ENCODE measurements at regions not wholly inside any gene's neighbourhood (a gene's known extent, or its start where the extent isn't known, plus 50 kb on each side); places are given as distances from the start of the nearest gene placed in this dataset.

DNA sequence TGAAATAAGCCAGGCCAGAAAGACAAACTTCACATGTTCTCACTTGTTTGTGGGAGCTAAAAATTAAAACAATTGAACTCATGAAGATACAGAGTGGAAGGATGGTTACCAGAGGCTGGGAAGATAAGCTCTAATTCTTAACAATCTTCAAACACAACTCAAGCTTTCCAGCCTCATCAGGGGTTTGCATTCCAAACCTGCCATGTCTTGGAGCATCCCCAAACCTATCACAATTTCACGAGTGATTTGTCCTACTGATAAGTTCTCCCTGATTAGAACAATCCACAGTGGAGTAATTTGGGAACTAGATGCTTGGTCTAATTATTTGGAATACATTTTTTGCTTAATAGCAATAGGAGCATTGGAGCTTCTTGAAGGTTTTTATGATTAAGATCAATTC, 418.5 kb upstream of the PKN2 start:
- Histone ChIP-seq H3K9ac (ENCODE audit: low read depth, low read length) (no peak overlapping the region), H3K36me3 (ENCODE audit: insufficient read depth, low read length) (no peaks in the 10 kb centered on the region), H3K9me3 (ENCODE audit: control insufficient read depth, insufficient read depth, low read length) (no peaks in the 10 kb centered on the region), H3K4me1 (ENCODE audit: insufficient read depth, low read length) (no peaks in the 10 kb centered on the region)

DNA sequence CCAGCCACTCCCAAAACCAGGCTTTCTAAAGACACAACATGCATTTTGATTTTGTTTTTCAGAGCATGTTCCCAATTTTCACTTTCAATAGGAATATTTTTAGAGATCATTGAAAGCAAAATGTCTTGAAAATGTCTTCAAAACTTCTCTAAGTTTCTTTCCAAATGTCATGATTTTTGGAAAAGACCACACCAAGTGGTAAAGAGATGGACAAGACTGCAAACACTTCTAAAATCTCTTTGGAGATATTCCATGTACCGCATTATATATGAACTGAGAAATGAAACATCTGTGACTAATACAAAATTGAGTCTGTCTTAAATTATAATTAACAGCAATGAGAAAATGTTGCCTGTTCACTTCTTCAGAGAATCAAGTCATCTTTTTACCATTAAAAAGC, 418.0 kb upstream of the PKN2 start:
- no peak overlapping the region for H3K9ac ChIP-seq (ENCODE audit: low read depth, low read length)
- H3K4me1 ChIP-seq (ENCODE audit: insufficient read depth, low read length), result no peaks in the 10 kb centered on the region

DNA sequence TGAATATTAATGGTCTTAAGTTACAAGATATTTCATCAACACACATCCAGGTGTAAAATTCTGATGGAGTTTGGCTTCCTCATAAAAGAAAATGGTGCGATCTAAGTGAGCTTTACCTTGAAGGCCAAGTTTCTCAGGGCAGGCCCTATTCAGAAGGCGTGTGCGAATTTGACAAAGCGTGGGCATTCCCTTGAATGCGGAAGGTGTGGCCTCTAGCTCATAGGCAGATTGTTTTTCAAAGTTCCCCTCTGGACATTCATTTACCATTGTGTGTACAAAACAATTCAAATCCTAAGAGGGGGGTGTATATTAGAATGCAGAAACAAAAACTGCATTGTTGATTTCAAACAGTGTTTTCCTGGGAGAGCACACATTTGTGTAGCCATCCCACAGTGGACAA, 411.9 kb upstream of the PKN2 start:
- no peaks in the 10 kb centered on the region for H3K36me3 ChIP-seq (ENCODE audit: insufficient read depth, low read length)
- no peak overlapping the region for H3K9ac ChIP-seq (ENCODE audit: low read depth, low read length)
- no peaks in the 10 kb centered on the region for H3K9me3 ChIP-seq (ENCODE audit: control insufficient read depth, insufficient read depth, low read length)
- H3K4me1 ChIP-seq (ENCODE audit: insufficient read depth, low read length), result no peaks in the 10 kb centered on the region

More for the DNA sequence above, 418.0 kb upstream of the PKN2 start:
- H3K9me3 ChIP-seq (ENCODE audit: control insufficient read depth, insufficient read depth, low read length), result no peaks in the 10 kb centered on the region
- H3K36me3 ChIP-seq (ENCODE audit: insufficient read depth, low read length), result no peaks in the 10 kb centered on the region

DNA sequence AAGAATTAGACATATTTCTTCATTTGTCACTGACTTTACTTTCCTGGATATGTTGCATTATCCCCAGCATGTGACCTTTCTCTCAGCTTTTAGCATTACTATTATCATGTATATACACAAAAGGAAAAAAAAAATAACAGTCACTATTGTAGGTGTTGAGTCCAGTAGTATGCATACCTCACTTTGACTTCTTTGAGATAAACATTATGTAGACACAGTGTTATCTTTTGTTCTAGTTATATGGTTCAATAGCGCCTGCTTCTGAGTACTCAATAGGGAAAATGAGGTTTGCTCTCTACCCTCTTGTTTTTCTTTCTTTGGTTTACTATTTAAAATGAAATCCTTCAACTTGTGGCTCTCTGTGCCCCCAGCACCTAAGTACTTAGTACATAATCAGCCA, 409.6 kb upstream of the PKN2 start:
- Histone ChIP-seq H3K9ac (ENCODE audit: low read depth, low read length) (no peak overlapping the region), H3K36me3 (ENCODE audit: insufficient read depth, low read length) (no peaks in the 10 kb centered on the region), H3K4me1 (ENCODE audit: insufficient read depth, low read length) (no peaks in the 10 kb centered on the region), H3K9me3 (ENCODE audit: control insufficient read depth, insufficient read depth, low read length) (no peaks in the 10 kb centered on the region)

DNA sequence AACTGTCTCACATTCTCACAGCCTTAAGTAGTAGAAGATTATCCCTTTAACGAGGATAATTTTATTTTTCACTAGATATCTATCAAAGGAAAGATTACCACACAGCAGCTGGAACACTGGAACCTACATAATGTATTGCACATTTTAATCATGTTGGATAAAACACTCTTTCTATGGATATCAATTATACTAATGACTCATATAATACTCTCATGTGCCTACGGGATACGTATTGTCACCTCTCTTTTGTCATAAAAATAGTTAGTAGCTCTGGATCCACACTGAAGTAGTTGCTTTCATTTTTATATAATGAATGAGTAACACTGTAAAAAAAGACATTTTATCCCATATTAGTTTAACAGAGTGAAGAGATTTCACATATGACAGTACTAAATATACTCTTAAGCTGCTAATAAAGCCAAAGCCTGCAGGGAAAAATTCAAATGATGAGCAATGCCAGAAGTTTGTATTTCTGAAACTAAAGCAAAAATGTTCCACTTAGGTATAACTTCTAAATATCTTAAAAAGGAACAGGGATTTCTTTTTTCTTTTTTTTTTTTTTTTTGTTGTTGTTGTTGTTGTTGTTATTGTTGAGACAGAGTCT, 408.7 kb upstream of the PKN2 start:
- no peaks in the 10 kb centered on the region for H3K9me3 ChIP-seq (ENCODE audit: control insufficient read depth, insufficient read depth, low read length)
- H3K9ac ChIP-seq (ENCODE audit: low read depth, low read length), result no peak overlapping the region
- H3K36me3 ChIP-seq (ENCODE audit: insufficient read depth, low read length), result no peaks in the 10 kb centered on the region
- no peaks in the 10 kb centered on the region for H3K4me1 ChIP-seq (ENCODE audit: insufficient read depth, low read length)

DNA sequence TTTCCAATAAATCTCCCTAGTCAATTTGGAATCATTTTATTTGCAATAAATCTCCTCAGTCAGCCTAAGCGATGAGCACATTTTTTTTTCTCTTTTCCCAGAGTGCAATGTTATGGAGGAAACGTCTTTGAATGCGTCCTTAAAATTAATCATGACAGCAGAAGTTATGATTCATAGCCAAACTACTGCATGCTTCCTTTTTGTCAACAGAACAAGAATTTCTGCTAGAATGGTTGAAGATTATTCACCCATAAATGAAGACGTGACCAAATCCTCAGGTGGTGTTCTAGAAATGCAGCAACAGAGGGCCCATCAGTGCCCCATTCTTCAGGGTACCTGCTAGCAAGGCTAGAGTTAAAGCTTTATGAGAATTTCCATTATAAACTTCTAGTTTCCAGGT, 407.9 kb upstream of the PKN2 start:
- Histone ChIP-seq H3K9me3 (ENCODE audit: control insufficient read depth, insufficient read depth, low read length) (no peaks in the 10 kb centered on the region), H3K36me3 (ENCODE audit: insufficient read depth, low read length) (no peaks in the 10 kb centered on the region), H3K4me1 (ENCODE audit: insufficient read depth, low read length) (no peaks in the 10 kb centered on the region), H3K9ac (ENCODE audit: low read depth, low read length) (no peak overlapping the region)

DNA sequence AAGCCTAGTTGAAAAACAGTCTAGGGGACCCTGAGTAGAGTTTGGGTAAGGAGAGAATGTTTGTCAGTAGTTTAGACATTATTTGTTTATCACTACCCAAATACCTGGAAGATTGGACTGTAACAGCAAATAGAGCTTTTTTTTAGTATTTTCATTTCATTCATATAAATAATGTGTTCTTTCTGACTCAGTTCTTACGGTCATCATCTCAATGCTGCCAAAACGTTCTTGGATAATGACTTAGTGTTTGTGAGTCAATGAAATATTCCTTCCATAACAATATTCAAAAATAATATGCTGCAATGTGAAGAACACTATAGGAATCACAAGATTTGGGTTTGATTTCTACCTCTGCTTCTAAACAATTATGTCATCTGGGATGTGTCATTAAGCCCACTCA, 400.0 kb upstream of the PKN2 start:
- H3K9ac ChIP-seq (ENCODE audit: low read depth, low read length), result no peak overlapping the region
- no peaks in the 10 kb centered on the region for H3K4me1 ChIP-seq (ENCODE audit: insufficient read depth, low read length)
- no peaks in the 10 kb centered on the region; the same call in 1 of the 2 replicates for H3K9me3 ChIP-seq (ENCODE audit: control insufficient read depth, insufficient read depth, low read length)
- no peaks in the 10 kb centered on the region for H3K36me3 ChIP-seq (ENCODE audit: insufficient read depth, low read length)

DNA sequence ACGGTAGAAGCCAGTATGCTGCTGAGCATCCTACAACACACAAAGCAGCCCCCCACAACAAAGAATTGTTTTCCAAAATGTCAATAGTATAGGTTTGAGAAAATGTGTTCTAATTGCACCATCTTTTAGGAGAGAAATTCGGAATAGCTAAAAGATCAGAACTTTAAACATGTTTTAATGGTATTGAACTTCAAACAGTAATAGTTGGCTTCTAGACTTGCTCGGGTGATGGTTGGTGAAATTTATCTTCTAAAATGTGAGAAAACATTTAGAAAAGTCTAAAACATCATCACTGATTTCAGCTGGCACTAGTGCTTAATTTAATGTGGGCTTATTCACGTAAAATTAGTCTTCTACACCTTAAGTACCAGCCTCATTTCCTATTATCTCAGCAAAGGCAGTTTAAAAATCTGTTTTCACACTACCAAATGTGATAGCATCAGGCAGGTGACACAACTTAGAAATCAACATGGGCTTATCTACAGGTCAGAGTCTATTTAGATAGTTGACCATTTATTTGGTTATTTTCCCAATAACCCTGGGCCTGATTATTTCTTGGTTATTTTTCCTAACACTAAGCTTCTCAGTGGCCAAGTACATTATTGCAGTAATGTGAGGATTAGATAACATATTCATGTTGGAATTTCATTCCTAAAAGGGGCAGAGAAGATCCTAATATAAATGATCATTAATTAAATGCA, 399.3 kb upstream of the PKN2 start:
- Histone ChIP-seq H3K9ac (ENCODE audit: low read depth, low read length) (no peak overlapping the region), H3K4me1 (ENCODE audit: insufficient read depth, low read length) (no peaks in the 10 kb centered on the region), H3K9me3 (ENCODE audit: control insufficient read depth, insufficient read depth, low read length) (no peaks in the 10 kb centered on the region; the same call in 1 of the 2 replicates), H3K36me3 (ENCODE audit: insufficient read depth, low read length) (no peaks in the 10 kb centered on the region)

DNA sequence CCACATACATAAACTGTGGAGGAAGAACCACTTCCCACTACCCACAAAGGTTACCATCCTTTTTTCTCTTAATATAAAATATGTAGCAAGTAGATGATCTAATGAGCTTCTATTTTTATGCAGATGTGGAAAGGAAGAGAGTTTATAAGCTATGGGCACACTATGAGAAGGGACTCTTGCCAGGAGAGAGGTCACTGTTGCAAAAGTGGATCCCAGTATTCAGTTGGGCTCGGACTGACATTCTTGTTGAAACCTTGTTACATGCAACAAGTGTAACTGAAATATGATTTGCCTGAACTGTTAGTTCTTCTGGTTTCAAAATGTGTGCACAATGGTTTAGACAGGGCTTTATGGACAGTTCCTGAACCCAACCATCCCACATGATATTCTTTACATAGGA, 397.4 kb upstream of the PKN2 start:
- Histone ChIP-seq H3K9ac (ENCODE audit: low read depth, low read length) (no peak overlapping the region), H3K9me3 (ENCODE audit: control insufficient read depth, insufficient read depth, low read length) (no peaks in the 10 kb centered on the region; the same call in 1 of the 2 replicates), H3K36me3 (ENCODE audit: insufficient read depth, low read length) (no peaks in the 10 kb centered on the region), H3K4me1 (ENCODE audit: insufficient read depth, low read length) (no peaks in the 10 kb centered on the region)

DNA sequence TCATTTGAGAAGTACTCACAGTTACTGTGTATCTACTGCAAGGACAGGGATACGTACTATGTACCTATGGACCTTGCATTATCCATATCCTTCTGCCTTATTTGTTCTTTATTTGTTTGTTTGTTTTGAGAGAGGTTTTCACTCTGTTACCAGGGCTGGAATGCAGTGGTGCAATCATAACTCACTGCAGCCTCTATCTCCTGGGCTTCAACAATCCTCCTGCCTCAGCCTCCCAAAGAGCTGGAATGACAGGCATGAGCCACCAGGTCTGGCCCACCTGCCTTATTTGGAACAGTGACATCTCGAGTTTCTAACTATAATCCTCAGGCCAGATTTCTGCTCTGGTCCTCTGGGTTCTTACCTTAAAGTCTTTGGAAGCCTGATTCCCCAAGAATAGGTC, 395.5 kb upstream of the PKN2 start:
- H3K36me3 ChIP-seq (ENCODE audit: insufficient read depth, low read length), result no peaks in the 10 kb centered on the region
- no peaks in the 10 kb centered on the region; the same call in 1 of the 2 replicates for H3K9me3 ChIP-seq (ENCODE audit: control insufficient read depth, insufficient read depth, low read length)
- H3K4me1 ChIP-seq (ENCODE audit: insufficient read depth, low read length), result no peaks in the 10 kb centered on the region
- no peak overlapping the region for H3K9ac ChIP-seq (ENCODE audit: low read depth, low read length)

DNA sequence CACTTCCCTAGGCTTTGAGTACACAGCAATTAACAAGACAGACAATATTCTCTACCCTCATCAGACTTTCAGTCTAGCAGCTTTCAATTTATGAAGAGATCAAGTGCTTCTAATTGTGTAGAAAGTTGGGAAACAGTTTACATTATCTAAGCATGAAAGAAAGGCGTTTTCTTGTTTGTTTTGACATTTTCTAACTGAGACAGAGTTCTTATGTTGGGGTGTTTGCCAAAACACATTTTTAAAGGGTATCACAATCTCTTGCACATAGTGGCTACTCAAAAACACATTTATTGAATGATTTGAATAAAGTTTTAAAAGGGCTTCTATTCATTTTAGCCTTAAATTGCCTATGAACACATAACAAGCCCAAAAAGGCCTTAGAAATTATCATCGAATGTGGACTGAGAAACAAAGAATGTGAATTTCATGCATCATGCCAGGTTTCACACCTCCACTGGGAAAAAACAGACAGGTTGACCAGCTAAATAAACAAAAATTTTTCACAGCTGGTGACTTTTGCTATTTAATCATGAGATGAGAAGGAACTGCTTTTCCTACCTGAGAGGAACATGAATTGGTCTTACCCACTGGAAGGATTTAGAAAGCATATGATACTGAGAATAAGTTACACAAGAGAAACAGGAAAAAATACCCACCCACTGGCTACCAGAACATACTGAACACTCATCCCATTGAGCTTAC, 394.5 kb upstream of the PKN2 start:
- H3K36me3 ChIP-seq (ENCODE audit: insufficient read depth, low read length), result no peaks in the 10 kb centered on the region
- no peaks in the 10 kb centered on the region for H3K4me1 ChIP-seq (ENCODE audit: insufficient read depth, low read length)
- H3K9ac ChIP-seq (ENCODE audit: low read depth, low read length), result no peak overlapping the region
- H3K9me3 ChIP-seq (ENCODE audit: control insufficient read depth, insufficient read depth, low read length), result no peaks in the 10 kb centered on the region; the same call in 1 of the 2 replicates

DNA sequence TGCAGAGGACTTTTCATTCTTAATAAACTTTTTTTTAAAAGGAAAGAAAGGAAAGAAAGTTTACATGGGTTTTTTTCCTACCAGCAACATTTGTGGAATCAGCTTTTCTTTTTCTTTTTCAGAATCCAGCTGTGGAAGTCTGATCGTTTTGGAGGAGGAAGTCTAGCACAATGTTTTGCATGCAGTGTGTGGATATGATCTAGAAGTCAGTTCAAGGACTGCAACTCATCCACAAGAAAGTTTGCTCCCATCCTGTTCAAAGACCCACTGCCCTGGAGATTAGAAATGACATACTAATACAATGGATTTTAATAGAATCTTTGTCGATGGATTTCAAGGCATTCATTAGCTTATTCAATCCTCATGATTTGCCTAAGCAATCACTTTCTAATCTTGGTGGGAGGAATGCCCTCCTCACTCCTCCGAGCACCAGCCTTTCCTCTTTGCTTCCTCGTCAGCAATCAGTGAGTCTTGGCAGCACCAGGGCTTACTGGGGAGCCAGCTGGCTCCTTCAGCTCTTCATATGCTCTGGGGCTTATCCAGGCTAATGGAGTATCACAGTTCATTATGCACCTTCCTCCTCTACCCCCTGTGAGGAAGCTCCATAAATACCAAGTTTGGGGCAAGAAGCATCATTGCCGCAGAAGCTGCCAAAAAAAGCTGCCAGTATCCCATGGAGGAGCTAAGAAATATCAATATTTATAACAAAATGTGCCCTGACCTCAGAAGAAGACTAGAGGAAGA, 392.3 kb upstream of the PKN2 start:
- H3K36me3 ChIP-seq (ENCODE audit: insufficient read depth, low read length), result no peaks in the 10 kb centered on the region
- H3K9me3 ChIP-seq (ENCODE audit: control insufficient read depth, insufficient read depth, low read length), result no peaks in the 10 kb centered on the region; the same call in 1 of the 2 replicates
- no peak overlapping the region for H3K9ac ChIP-seq (ENCODE audit: low read depth, low read length)
- peaks cover 2% of the 10 kb centered on the region for H3K4me1 ChIP-seq (ENCODE audit: insufficient read depth, low read length)

DNA sequence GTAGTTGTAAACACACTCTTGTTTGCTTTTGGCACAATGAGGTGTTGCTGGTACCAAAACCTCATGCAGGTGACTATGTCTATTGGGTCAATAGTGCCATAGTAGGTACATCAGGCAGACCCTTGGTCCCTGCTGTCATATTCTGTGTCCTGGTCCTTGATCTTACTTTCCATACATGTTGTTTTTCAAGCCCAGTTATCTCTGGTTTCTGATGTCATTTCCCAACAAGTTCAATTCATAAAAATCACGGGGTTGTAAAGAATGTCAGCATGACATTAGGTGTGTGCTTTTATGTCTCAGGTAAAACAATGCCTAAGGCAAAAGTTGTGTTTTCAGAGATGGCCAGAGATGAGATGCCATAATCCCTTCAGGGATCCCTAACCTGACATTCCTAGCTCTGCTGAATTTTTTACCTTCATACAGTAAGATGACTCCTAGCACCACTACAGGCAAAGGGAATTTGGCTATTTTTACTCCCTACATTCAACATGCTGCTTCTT, 390.3 kb upstream of the PKN2 start:
- Histone ChIP-seq H3K9me3 (ENCODE audit: control insufficient read depth, insufficient read depth, low read length) (no peaks in the 10 kb centered on the region; the same call in 1 of the 2 replicates), H3K4me1 (ENCODE audit: insufficient read depth, low read length) (peaks cover 18% of the 10 kb centered on the region), H3K9ac (ENCODE audit: low read depth, low read length) (no peak overlapping the region), H3K36me3 (ENCODE audit: insufficient read depth, low read length) (no peaks in the 10 kb centered on the region)

DNA sequence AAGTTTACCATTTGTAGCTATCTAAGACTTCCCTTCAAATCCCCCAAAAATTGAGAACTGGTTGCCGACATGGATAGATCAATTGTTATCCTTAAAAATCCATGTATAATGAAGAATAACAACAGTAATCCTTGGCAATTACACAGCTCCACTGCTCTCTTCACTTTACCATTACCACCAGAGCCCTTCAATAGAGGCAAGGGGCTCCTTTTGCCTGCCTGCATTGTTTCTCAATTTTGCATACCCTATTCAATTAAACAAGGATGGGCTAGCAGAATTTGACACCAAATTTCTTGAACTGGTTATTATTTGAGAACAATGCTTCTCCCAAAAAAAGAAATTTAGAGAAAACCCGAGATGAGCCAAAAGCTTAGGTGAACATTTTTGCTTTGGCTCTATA, 387.8 kb upstream of the PKN2 start:
- no peak overlapping the region for H3K9ac ChIP-seq (ENCODE audit: low read depth, low read length)

More for the DNA sequence above, 387.8 kb upstream of the PKN2 start:
- Histone ChIP-seq H3K9me3 (ENCODE audit: control insufficient read depth, insufficient read depth, low read length) (no peaks in the 10 kb centered on the region), H3K4me1 (ENCODE audit: insufficient read depth, low read length) (peaks cover 18% of the 10 kb centered on the region), H3K36me3 (ENCODE audit: insufficient read depth, low read length) (no peaks in the 10 kb centered on the region)

Measured in ES-I3 (cell line).